WTC11 (cell line): ENCODE measurements at regions not wholly inside any gene's neighbourhood (a gene's known extent, or its start where the extent isn't known, plus 50 kb on each side); places are given as distances from the start of the nearest gene placed in this dataset.

ENCODE experiments used
- ATAC-seq: fragments of 200-7000 bp; cut with Tn5 transposase; 2 replicates; pipeline ENCODE4 v1.10.0; 2021; ENCODE audit warnings: mild to moderate bottlenecking, moderate library complexity
- CTCF ChIA-PET: fragments of 300-600 bp; sonication (Branson Sonifier 250); formaldehyde crosslinking; loops from one replicate; lab custom pipeline; 2021; ENCODE audit warnings: antibody characterized with exemption; lab: Charles Lee
- POLR2A ChIA-PET: fragments of 350-600 bp; sonication (Branson Sonifier 250); formaldehyde crosslinking; loops from one replicate; lab custom pipeline; 2021; ENCODE audit warnings: antibody characterized with exemption; lab: Charles Lee
- DNase-seq: peaks from one replicate; pipeline ENCODE4 v3.0.0; 2021; ENCODE audit warnings: low spot score
- H3K27ac Mint-ChIP-seq: 2 replicates; pipeline ENCODE4 v1.8.0; 2021; ENCODE audit warnings: mixed read lengths
- H3K27me3 Mint-ChIP-seq: 2 replicates; pipeline ENCODE4 v1.8.0; 2021; ENCODE audit warnings: low read depth, mild to moderate bottlenecking, moderate library complexity, mixed read lengths
- H3K36me3 Mint-ChIP-seq: 2 replicates; pipeline ENCODE4 v1.8.0; 2021; ENCODE audit warnings: mixed read lengths
- H3K4me1 Mint-ChIP-seq: 2 replicates; pipeline ENCODE4 v1.8.0; 2022; ENCODE audit warnings: mixed read lengths
- H3K4me3 Mint-ChIP-seq: 2 replicates; pipeline ENCODE4 v1.8.0; 2021; ENCODE audit warnings: mild to moderate bottlenecking, moderate library complexity, mixed read lengths
- H3K9me3 Mint-ChIP-seq: 2 replicates; pipeline ENCODE4 v1.8.0; 2021; ENCODE audit warnings: mixed read lengths
- ATF3 ChIP-seq: sonication (generic); formaldehyde crosslinking; conservative IDR thresholded peaks from 2 replicates; pipeline ENCODE4 v1.8.1; 2022; ENCODE audit warnings: mild to moderate bottlenecking, missing genetic modification reagents
- CREM ChIP-seq: sonication (generic); formaldehyde crosslinking; IDR thresholded peaks from 2 replicates; pipeline ENCODE4 v1.8.1; 2022; ENCODE audit warnings: mild to moderate bottlenecking, missing genetic modification reagents, moderate library complexity
- CTCF ChIP-seq: fragments of 200-600 bp; IDR thresholded peaks from 2 replicates; pipeline ENCODE4 v1.8.0; 2022; ENCODE audit warnings: antibody characterized with exemption
- ELF4 ChIP-seq: sonication (generic); formaldehyde crosslinking; IDR thresholded peaks from 2 replicates; pipeline ENCODE4 v1.8.1; 2022; ENCODE audit warnings: low read depth, mild to moderate bottlenecking, moderate library complexity, missing genetic modification reagents
- EMX1 ChIP-seq: fragments of 250-450 bp; sonication (Bioruptor Pico); IDR thresholded peaks from 2 replicates; pipeline ENCODE4 v1.8.0; 2021; ENCODE audit warnings: mild to moderate bottlenecking
- ESRRA ChIP-seq: sonication (generic); formaldehyde crosslinking; IDR thresholded peaks from 2 replicates; pipeline ENCODE4 v1.8.1; 2022; ENCODE audit warnings: mild to moderate bottlenecking, missing genetic modification reagents, borderline replicate concordance
- GABPB1 ChIP-seq: sonication (generic); formaldehyde crosslinking; IDR thresholded peaks from 2 replicates; pipeline ENCODE4 v1.8.1; 2023; ENCODE audit warnings: mild to moderate bottlenecking, missing genetic modification reagents
- HMGA2 ChIP-seq: fragments of 250-450 bp; sonication (Bioruptor Pico); IDR thresholded peaks from 2 replicates; pipeline ENCODE4 v1.4.0; 2021; ENCODE audit warnings: mild to moderate bottlenecking, moderate library complexity
- JAZF1 ChIP-seq: fragments of 250-450 bp; sonication (Bioruptor Pico); IDR thresholded peaks from 2 replicates; pipeline ENCODE4 v1.9.0; 2021; ENCODE audit warnings: moderate library complexity, mild to moderate bottlenecking, inconsistent platforms
- KAT7 ChIP-seq: sonication (generic); formaldehyde crosslinking; IDR thresholded peaks from 2 replicates; pipeline ENCODE4 v1.8.1; 2023; ENCODE audit warnings: missing genetic modification reagents, mild to moderate bottlenecking, borderline replicate concordance
- SOX15 ChIP-seq: fragments of 250-450 bp; sonication (Bioruptor Pico); IDR thresholded peaks from 2 replicates; pipeline ENCODE4 v1.9.0; 2021; ENCODE audit warnings: mild to moderate bottlenecking
- TP53 ChIP-seq: sonication (generic); formaldehyde crosslinking; IDR thresholded peaks from 2 replicates; pipeline ENCODE4 v1.8.1; 2023; ENCODE audit warnings: mild to moderate bottlenecking, missing genetic modification reagents
- USF1 ChIP-seq: sonication (generic); formaldehyde crosslinking; IDR thresholded peaks from 2 replicates; pipeline ENCODE4 v1.8.0; 2022; ENCODE audit warnings: mild to moderate bottlenecking, missing genetic modification reagents
- USF2 ChIP-seq: sonication (generic); formaldehyde crosslinking; IDR thresholded peaks from 2 replicates; pipeline ENCODE4 v1.8.1; 2023; ENCODE audit warnings: mild to moderate bottlenecking, missing genetic modification reagents, moderate library complexity
- ZBTB43 ChIP-seq: sonication (generic); formaldehyde crosslinking; IDR thresholded peaks from 2 replicates; pipeline ENCODE4 v1.8.1; 2023; ENCODE audit warnings: mild to moderate bottlenecking, missing genetic modification reagents
- ZNF121 ChIP-seq: sonication (generic); formaldehyde crosslinking; IDR thresholded peaks from 2 replicates; pipeline ENCODE4 v1.8.0; 2023; ENCODE audit warnings: missing genetic modification reagents
- ZNF232 ChIP-seq: sonication (generic); formaldehyde crosslinking; IDR thresholded peaks from 2 replicates; pipeline ENCODE4 v1.8.0; 2022; ENCODE audit warnings: mild to moderate bottlenecking, missing genetic modification reagents
- ZNF263 ChIP-seq: sonication (generic); formaldehyde crosslinking; IDR thresholded peaks from 2 replicates; pipeline ENCODE4 v1.8.1; 2022; ENCODE audit warnings: low read depth, mild to moderate bottlenecking, moderate library complexity, missing genetic modification reagents
- ZNF423 ChIP-seq: fragments of 250-450 bp; sonication (Bioruptor Pico); IDR thresholded peaks from 2 replicates; pipeline ENCODE4 v2.1.2; 2022; ENCODE audit warnings: mild to moderate bottlenecking, moderate library complexity
- ZNF532 ChIP-seq: fragments of 250-450 bp; sonication (Bioruptor Pico); IDR thresholded peaks from 2 replicates; pipeline ENCODE4 v1.9.0; 2021; ENCODE audit warnings: mild to moderate bottlenecking, borderline replicate concordance
- TF ChIP-seq, protein P1 (sequence below): sonication (generic); formaldehyde crosslinking; IDR thresholded peaks from 2 replicates; pipeline ENCODE4 v1.8.1; 2022; ENCODE audit warnings: missing genetic modification reagents, borderline replicate concordance

- TF ChIP-seq ZNF532 (CRISPR knock-in tag) (no peak), ZNF121 (CRISPR knock-in tag) (no peak), USF1 (no peak), TP53 (no peak), GABPB1 (CRISPR knock-in tag) (no peak), ZBTB43 (no peak)
- TF ChIP-seq, protein P1, sequence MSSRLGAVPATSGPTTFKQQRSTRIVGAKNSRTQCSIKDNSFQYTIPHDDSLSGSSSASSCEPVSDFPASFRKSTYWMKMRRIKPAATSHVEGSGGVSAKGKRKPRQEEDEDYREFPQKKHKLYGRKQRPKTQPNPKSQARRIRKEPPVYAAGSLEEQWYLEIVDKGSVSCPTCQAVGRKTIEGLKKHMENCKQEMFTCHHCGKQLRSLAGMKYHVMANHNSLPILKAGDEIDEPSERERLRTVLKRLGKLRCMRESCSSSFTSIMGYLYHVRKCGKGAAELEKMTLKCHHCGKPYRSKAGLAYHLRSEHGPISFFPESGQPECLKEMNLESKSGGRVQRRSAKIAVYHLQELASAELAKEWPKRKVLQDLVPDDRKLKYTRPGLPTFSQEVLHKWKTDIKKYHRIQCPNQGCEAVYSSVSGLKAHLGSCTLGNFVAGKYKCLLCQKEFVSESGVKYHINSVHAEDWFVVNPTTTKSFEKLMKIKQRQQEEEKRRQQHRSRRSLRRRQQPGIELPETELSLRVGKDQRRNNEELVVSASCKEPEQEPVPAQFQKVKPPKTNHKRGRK (CRISPR knock-in tag) = no peak
These were observed 243.4 kb upstream of the ZNF717 start (continued) for GRCh38 chr3:76028774-76029173.

DNA sequence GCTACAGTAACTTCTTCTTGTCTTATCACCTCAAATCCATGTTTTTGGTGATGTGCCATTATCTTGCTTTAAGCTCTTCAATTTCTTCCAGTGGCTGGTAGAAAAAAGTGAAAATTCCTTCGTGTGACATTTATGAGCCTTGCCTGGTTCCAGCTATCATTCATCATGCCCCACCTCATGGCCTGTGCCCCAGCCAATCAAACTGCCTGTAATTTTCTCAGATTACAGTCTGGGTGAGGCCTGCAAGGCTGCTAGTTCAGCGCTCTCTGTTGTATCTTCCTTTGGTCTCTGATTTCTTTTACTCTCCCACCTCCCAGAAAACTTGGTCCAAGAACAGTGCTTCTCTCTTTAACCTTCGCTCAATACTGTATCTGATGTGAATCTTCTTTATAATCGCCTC lies 249.3 kb upstream of the ZNF717 start:
- H3K9me3 Mint-ChIP-seq = peaks cover 13% of the 10 kb centered on the region
- ATAC-seq = peak; percentile 84
- peaks cover 20% of the 10 kb centered on the region for H3K36me3 Mint-ChIP-seq
- DNase-seq = no peak
- ChIA-PET POLR2A (no interaction called here), CTCF (interaction anchor here (0.7 to 4.4 kb wide), 2 partner anchors 10 to 72 kb away, joined by 3 to 21 read pairs; no protein-coding TSS in a partner anchor)
- no peak overlapping the region for H3K4me3 Mint-ChIP-seq
- TF ChIP-seq ZNF423 (CRISPR knock-in tag) = no peak
- no peak for TF ChIP-seq ATF3
- no peak for TF ChIP-seq ELF4 (CRISPR knock-in tag)
- no peak for TF ChIP-seq ZNF232
- no peak for TF ChIP-seq CREM
- no peak for TF ChIP-seq SOX15 (CRISPR knock-in tag)
- no peak for TF ChIP-seq EMX1 (CRISPR knock-in tag)
- TF ChIP-seq TP53 = no peak
- no peak for TF ChIP-seq ZNF532 (CRISPR knock-in tag)
- TF ChIP-seq ESRRA (CRISPR knock-in tag) = no peak
- TF ChIP-seq HMGA2 = no peak
- no peak for TF ChIP-seq KAT7 (CRISPR knock-in tag)
- TF ChIP-seq JAZF1 (CRISPR knock-in tag) = no peak
- no peak for TF ChIP-seq USF2 (CRISPR knock-in tag)
- TF ChIP-seq ZNF263 (CRISPR knock-in tag) = no peak
- TF ChIP-seq CTCF = no peak
- peak overlapping the region; percentile 38 for H3K27ac Mint-ChIP-seq
- H3K27me3 Mint-ChIP-seq = no peaks in the 10 kb centered on the region
- H3K4me1 Mint-ChIP-seq = peaks cover 47% of the 10 kb centered on the region
